ENCODE measurements at regions not wholly inside any gene's neighbourhood (a gene's known extent, or its start where the extent isn't known, plus 50 kb on each side); places are given as distances from the start of the nearest gene placed in this dataset.

DNA sequence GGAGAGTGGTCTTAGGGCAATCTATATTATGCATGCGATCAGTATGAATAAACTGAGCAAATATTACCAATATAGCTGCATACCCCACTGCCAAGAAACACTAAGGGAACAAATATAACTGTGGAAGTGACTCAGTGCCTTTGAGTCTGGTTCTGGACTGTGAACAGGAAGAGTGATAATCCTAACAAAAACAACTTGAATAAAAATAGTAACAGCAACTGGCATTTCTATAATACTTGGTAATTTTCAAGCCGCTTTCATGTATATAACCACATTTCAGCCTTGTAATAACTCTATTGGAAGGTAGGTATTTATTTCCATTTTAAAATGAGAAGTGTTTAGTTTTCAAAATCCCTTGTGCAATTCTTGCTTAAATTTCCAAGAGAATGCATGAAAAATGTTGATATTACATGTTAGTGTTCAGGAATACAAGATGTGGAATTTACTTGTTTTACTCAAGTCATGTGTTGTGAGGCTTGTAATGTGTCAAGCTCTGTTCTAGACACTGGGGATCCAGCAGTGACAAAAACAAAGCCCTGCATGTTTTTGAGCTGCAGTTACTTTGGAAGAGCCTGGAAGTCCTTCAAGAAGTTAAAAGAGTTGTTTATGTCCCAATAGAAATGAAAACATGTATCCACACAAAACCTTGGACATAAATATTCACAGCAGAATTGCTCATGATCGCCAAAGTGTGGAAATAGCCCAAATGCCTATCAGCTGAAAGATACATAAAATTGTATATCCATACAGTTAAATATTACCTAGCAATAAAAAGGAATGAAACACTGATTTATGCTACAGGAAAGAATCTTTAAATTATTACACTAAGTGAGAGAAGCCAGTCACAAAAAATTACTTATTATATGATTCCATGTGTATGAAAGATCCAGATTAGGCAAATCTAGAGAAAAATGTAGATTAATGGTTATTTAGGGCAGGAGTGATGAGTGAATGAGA, 338.1 kb upstream of the TMEM132C start:
- Histone ChIP-seq H3K27ac (replicated peaks) (no peak overlapping the region), H3K27me3 (ENCODE audit: insufficient read depth, poor library complexity, severe bottlenecking) (no peaks in the 10 kb centered on the region), H3K4me3 (replicated peaks; ENCODE audit: insufficient read depth, low read length) (no peak overlapping the region)
- TF ChIP-seq SPI1 (IDR thresholded peaks at IDR 0.05; ENCODE audit: borderline replicate concordance, low read depth) (no peak), POLR2AphosphoS5 (IDR thresholded peaks at IDR 0.05; ENCODE audit: low read depth) (no peak), REST (IDR thresholded peaks at IDR 0.05; ENCODE audit: insufficient replicate concordance, low read depth) (no peak), GABPA (IDR thresholded peaks at IDR 0.05; ENCODE audit: low read depth) (no peak)
- TF ChIP-seq, protein P1, sequence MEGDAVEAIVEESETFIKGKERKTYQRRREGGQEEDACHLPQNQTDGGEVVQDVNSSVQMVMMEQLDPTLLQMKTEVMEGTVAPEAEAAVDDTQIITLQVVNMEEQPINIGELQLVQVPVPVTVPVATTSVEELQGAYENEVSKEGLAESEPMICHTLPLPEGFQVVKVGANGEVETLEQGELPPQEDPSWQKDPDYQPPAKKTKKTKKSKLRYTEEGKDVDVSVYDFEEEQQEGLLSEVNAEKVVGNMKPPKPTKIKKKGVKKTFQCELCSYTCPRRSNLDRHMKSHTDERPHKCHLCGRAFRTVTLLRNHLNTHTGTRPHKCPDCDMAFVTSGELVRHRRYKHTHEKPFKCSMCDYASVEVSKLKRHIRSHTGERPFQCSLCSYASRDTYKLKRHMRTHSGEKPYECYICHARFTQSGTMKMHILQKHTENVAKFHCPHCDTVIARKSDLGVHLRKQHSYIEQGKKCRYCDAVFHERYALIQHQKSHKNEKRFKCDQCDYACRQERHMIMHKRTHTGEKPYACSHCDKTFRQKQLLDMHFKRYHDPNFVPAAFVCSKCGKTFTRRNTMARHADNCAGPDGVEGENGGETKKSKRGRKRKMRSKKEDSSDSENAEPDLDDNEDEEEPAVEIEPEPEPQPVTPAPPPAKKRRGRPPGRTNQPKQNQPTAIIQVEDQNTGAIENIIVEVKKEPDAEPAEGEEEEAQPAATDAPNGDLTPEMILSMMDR (IDR thresholded peaks at IDR 0.05; ENCODE audit: insufficient read depth, low read length), result no peak
- DNase-seq (ENCODE audit: low read depth in 1 of 2, low spot score in 1 of 2), result no peak

DNA sequence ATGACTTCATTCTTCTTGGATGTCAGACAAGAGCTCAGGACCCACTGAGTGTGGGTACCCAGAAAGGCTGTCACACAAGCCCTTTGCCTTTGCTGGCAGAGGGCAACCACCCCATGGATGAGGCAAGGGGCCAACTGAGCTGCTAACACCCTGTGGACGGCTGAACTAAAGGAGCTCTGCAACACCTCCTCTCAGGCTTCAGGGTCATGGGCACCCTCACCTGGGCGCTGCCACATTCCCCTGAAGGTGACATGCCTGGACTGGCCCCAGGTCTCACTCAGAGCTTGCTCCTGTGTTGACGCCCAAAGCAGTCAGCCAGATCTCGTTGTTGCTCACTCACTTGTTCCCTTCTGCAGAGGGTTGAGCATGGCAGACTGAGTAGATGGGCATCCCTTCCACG, 336.8 kb upstream of the TMEM132C start:
- TF ChIP-seq REST (IDR thresholded peaks at IDR 0.05; ENCODE audit: insufficient replicate concordance, low read depth), result no peak
- TF ChIP-seq SPI1 (IDR thresholded peaks at IDR 0.05; ENCODE audit: borderline replicate concordance, low read depth), result no peak
- TF ChIP-seq POLR2AphosphoS5 (IDR thresholded peaks at IDR 0.05; ENCODE audit: low read depth), result no peak
- no peak for TF ChIP-seq GABPA (IDR thresholded peaks at IDR 0.05; ENCODE audit: low read depth)
- TF ChIP-seq, protein P1 (IDR thresholded peaks at IDR 0.05; ENCODE audit: insufficient read depth, low read length), result no peak
- H3K27ac ChIP-seq (replicated peaks), result no peak overlapping the region
- no peaks in the 10 kb centered on the region for H3K27me3 ChIP-seq (ENCODE audit: insufficient read depth, poor library complexity, severe bottlenecking)
- H3K4me3 ChIP-seq (replicated peaks; ENCODE audit: insufficient read depth, low read length), result no peak overlapping the region
- no peak for DNase-seq (ENCODE audit: low read depth in 1 of 2, low spot score in 1 of 2)

DNA sequence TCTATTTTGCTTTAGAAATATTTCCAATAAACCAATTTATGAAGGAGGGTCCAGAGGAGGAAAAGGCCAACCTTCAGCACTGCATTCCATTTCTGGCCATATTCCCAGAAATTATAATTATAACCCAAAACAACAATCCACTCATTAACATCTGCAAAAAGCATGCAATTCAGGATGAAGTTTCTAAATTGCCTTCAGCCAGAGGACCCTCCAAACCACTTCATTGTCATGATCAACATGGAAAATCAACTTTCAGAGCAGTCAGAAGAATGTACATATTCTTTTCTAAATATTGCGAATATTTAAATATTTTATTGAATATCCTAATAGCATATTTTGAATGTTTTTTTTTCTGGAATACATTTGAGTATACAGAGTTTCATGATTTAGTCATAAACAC, 332.6 kb upstream of the TMEM132C start:
- Histone ChIP-seq H3K27ac (replicated peaks) (no peak overlapping the region), H3K4me3 (replicated peaks; ENCODE audit: insufficient read depth, low read length) (no peak overlapping the region), H3K27me3 (ENCODE audit: insufficient read depth, poor library complexity, severe bottlenecking) (no peaks in the 10 kb centered on the region)
- no peak for DNase-seq (ENCODE audit: low read depth in 1 of 2, low spot score in 1 of 2)
- TF ChIP-seq REST (IDR thresholded peaks at IDR 0.05; ENCODE audit: insufficient replicate concordance, low read depth), result no peak
- TF ChIP-seq, protein P1 (IDR thresholded peaks at IDR 0.05; ENCODE audit: insufficient read depth, low read length), result no peak
- TF ChIP-seq GABPA (IDR thresholded peaks at IDR 0.05; ENCODE audit: low read depth), result no peak
- TF ChIP-seq POLR2AphosphoS5 (IDR thresholded peaks at IDR 0.05; ENCODE audit: low read depth), result no peak
- TF ChIP-seq SPI1 (IDR thresholded peaks at IDR 0.05; ENCODE audit: borderline replicate concordance, low read depth), result no peak

Measured in HL-60 (cell line).